ENCODE measurements at regions not wholly inside any gene's neighbourhood (a gene's known extent, or its start where the extent isn't known, plus 50 kb on each side); places are given as distances from the start of the nearest gene placed in this dataset.

GRCh38 chr3:124391774-124392173 lies 338.5 kb upstream of the UMPS start:
- Histone ChIP-seq H3K4me1 (ENCODE audit: control insufficient read depth in 4 of 4, insufficient read depth in 4 of 4, low read length in 3 of 4) (peaks cover 6 to 22% (median 20%) of the 10 kb centered on the region in 4 donors), H3K27ac (ENCODE audit: low read depth in 1 of 2, low read length in 2 of 2) (no peak overlapping the region), H3K4me3 (ENCODE audit: low read depth in 1 of 3, low read length in 3 of 3) (no peak overlapping the region), H3K9ac (ENCODE audit: low read depth in 1 of 2, low read length in 2 of 2) (no peak overlapping the region), H3K36me3 (ENCODE audit: control insufficient read depth in 4 of 4, insufficient read depth in 3 of 4, low read depth in 1 of 4, low read length in 3 of 4) (no peaks in the 10 kb centered on the region), H3K27me3 (ENCODE audit: control insufficient read depth in 4 of 4, insufficient read depth in 4 of 4, low read length in 3 of 4) (no peaks in the 10 kb centered on the region), H3K9me3 (ENCODE audit: control insufficient read depth in 4 of 4, low read length in 3 of 4) (no peaks in the 10 kb centered on the region)
- DNase-seq (ENCODE audit: low spot score): no peak
- TF ChIP-seq, protein P1, sequence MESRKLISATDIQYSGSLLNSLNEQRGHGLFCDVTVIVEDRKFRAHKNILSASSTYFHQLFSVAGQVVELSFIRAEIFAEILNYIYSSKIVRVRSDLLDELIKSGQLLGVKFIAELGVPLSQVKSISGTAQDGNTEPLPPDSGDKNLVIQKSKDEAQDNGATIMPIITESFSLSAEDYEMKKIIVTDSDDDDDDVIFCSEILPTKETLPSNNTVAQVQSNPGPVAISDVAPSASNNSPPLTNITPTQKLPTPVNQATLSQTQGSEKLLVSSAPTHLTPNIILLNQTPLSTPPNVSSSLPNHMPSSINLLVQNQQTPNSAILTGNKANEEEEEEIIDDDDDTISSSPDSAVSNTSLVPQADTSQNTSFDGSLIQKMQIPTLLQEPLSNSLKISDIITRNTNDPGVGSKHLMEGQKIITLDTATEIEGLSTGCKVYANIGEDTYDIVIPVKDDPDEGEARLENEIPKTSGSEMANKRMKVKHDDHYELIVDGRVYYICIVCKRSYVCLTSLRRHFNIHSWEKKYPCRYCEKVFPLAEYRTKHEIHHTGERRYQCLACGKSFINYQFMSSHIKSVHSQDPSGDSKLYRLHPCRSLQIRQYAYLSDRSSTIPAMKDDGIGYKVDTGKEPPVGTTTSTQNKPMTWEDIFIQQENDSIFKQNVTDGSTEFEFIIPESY (IDR thresholded peaks at IDR 0.05): no peak
- TF ChIP-seq GABPA (IDR thresholded peaks at IDR 0.05 in 1 of 2, conservative IDR thresholded peaks at IDR 0.05 in 1 of 2) (no peak), NR2F2 (IDR thresholded peaks at IDR 0.05) (no peak), RXRA (IDR thresholded peaks at IDR 0.05) (no peak), JUND (IDR thresholded peaks at IDR 0.05) (no peak), FOXA1 (IDR thresholded peaks at IDR 0.05) (no peak), CTCF (IDR thresholded peaks at IDR 0.05; ENCODE audit: low read depth, low read length, missing input control) (no peak), RAD21 (IDR thresholded peaks at IDR 0.05) (no peak), REST (IDR thresholded peaks at IDR 0.05) (no peak), TAF1 (conservative IDR thresholded peaks at IDR 0.05) (no peak), FOXA2 (IDR thresholded peaks at IDR 0.05) (no peak), HNF4G (IDR thresholded peaks at IDR 0.05) (no peak), YY1 (IDR thresholded peaks at IDR 0.05) (no peak), HNF4A (conservative IDR thresholded peaks at IDR 0.05) (no peak), SP1 (IDR thresholded peaks at IDR 0.05) (no peak), EGR1 (IDR thresholded peaks at IDR 0.05; ENCODE audit: low read depth in 2 of 2) (no peak)
- TF ChIP-seq, protein P2, sequence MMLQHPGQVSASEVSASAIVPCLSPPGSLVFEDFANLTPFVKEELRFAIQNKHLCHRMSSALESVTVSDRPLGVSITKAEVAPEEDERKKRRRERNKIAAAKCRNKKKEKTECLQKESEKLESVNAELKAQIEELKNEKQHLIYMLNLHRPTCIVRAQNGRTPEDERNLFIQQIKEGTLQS (IDR thresholded peaks at IDR 0.05): no peak
- TF ChIP-seq, protein P3, sequence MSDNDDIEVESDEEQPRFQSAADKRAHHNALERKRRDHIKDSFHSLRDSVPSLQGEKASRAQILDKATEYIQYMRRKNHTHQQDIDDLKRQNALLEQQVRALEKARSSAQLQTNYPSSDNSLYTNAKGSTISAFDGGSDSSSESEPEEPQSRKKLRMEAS (IDR thresholded peaks at IDR 0.05): no peak
- 97% methylated on average over 3 of the region's 3 CpGs for WGBS

Data from liver (tissue), 8 donors.